ENCODE measurements at regions not wholly inside any gene's neighbourhood (a gene's known extent, or its start where the extent isn't known, plus 50 kb on each side); places are given as distances from the start of the nearest gene placed in this dataset.

DNA sequence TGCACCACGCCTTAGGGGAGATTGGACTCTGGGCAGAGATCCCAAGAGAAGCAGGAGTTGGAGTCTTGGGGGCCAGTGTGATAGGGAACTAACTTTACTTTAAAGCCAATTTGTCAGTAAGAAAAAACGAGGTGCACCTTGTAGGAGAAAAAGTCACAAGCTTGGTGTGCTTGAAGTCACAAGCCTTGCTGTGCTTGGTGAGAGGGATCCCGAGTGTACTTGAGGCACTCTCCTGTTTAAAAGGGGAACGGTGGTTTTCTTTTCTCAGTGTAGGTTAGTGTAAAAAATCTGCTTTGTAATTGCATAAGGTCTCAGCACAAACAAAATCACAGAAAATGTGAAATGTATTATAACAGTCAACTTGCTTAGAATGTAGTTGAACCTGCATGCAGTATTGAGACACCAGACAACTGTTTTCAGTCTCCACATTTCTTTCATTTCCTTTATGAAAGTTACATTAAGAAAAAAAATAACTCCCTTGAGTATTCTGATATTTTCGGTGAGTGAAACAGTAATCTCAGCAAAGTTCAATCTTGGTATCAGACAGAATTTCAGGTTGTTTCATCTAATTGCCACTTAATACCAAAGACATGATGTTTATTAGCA lies 111.1 kb upstream of the DUSP22 start:
- Histone ChIP-seq H3K4me2 (ENCODE audit: low read length) (peak overlapping the region; percentile 93), H3K36me3 (ENCODE audit: insufficient read depth, low read length) (no peaks in the 10 kb centered on the region), H3K9me3 (ENCODE audit: low read length) (no peaks in the 10 kb centered on the region; the same call in 1 of the 2 replicates), H3K9me2 (ENCODE audit: insufficient read depth, low read length) (no peaks in the 10 kb centered on the region), H3K4me3 (ENCODE audit: low read depth, low read length, poor library complexity, severe bottlenecking) (peak overlapping the region; percentile 51), H2AFZ (ENCODE audit: low read length) (peak overlapping the region; percentile 79), H3K4me1 (ENCODE audit: insufficient read depth, low read length, poor library complexity, severe bottlenecking) (peaks cover 60% of the 10 kb centered on the region), H3K79me2 (ENCODE audit: insufficient read depth, low read depth, low read length) (no peaks in the 10 kb centered on the region), H3K27ac (ENCODE audit: low read depth, low read length, poor library complexity, severe bottlenecking) (peak overlapping the region; percentile 88), H4K20me1 (ENCODE audit: insufficient read depth, low read length) (no peaks in the 10 kb centered on the region)
- intact Hi-C loops (cut with micrococcal nuclease; ENCODE audit: unreplicated experiment): loop anchor here (2.0 kb wide), 1 partner anchor 530 kb away; no protein-coding TSS in a partner anchor
- ChIA-PET CTCF (ENCODE audit: unreplicated experiment) (interaction anchor here (1.0 to 1.3 kb wide), 3 partner anchors 8 to 19 kb away, joined by 3 read pairs; no protein-coding TSS in a partner anchor), POLR2A (interaction anchor here (0.8 to 1.7 kb wide), 6 partner anchors 15 to 303 kb away, joined by 3 to 8 read pairs (median 4); no protein-coding TSS in a partner anchor)
- TF ChIP-seq EZH2phosphoT487 (IDR thresholded peaks at IDR 0.05; ENCODE audit: borderline replicate concordance, low read depth, low read length): no peak
- TF ChIP-seq, protein P1, sequence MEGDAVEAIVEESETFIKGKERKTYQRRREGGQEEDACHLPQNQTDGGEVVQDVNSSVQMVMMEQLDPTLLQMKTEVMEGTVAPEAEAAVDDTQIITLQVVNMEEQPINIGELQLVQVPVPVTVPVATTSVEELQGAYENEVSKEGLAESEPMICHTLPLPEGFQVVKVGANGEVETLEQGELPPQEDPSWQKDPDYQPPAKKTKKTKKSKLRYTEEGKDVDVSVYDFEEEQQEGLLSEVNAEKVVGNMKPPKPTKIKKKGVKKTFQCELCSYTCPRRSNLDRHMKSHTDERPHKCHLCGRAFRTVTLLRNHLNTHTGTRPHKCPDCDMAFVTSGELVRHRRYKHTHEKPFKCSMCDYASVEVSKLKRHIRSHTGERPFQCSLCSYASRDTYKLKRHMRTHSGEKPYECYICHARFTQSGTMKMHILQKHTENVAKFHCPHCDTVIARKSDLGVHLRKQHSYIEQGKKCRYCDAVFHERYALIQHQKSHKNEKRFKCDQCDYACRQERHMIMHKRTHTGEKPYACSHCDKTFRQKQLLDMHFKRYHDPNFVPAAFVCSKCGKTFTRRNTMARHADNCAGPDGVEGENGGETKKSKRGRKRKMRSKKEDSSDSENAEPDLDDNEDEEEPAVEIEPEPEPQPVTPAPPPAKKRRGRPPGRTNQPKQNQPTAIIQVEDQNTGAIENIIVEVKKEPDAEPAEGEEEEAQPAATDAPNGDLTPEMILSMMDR (conservative IDR thresholded peaks at IDR 0.05; ENCODE audit: low read length): no peak
- no TSS peak for BruUV-seq (replicated peaks)
- DNase-seq (ENCODE audit: low spot score): peak; percentile 70

GRCh38 chr6:183668-184067 lies 108.6 kb upstream of the DUSP22 start:
- H3K9me2 ChIP-seq (ENCODE audit: insufficient read depth, low read length): no peaks in the 10 kb centered on the region
- intact Hi-C loops (cut with micrococcal nuclease; ENCODE audit: unreplicated experiment): no loop called here
- ChIA-PET POLR2A (interaction anchor here (0.5 to 2.4 kb wide), 19 partner anchors 9 to 235 kb away, joined by 3 to 9 read pairs (median 3); no protein-coding TSS in a partner anchor), CTCF (ENCODE audit: unreplicated experiment) (no interaction called here)
- BruUV-seq (replicated peaks): no TSS peak
- peaks cover 81% of the 10 kb centered on the region for H3K4me1 ChIP-seq (ENCODE audit: insufficient read depth, low read length, poor library complexity, severe bottlenecking)
- H3K4me2 ChIP-seq (ENCODE audit: low read length): peak overlapping the region; percentile 93
- no peaks in the 10 kb centered on the region for H3K79me2 ChIP-seq (ENCODE audit: insufficient read depth, low read depth, low read length)
- peak overlapping the region; percentile 67; the same call in 1 of the 2 replicates for H2AFZ ChIP-seq (ENCODE audit: low read length)
- no peaks in the 10 kb centered on the region for H4K20me1 ChIP-seq (ENCODE audit: insufficient read depth, low read length)
- DNase-seq (ENCODE audit: low spot score): peak; percentile 31
- H3K27ac ChIP-seq (ENCODE audit: low read depth, low read length, poor library complexity, severe bottlenecking): peak overlapping the region; percentile 68
- H3K9me3 ChIP-seq (ENCODE audit: low read length): no peaks in the 10 kb centered on the region; the same call in 1 of the 2 replicates
- peak overlapping the region; percentile 39 for H3K4me3 ChIP-seq (ENCODE audit: low read depth, low read length, poor library complexity, severe bottlenecking)
- no peaks in the 10 kb centered on the region for H3K36me3 ChIP-seq (ENCODE audit: insufficient read depth, low read length)
- TF ChIP-seq EZH2phosphoT487 (IDR thresholded peaks at IDR 0.05; ENCODE audit: borderline replicate concordance, low read depth, low read length): no peak
- TF ChIP-seq, protein P1 (conservative IDR thresholded peaks at IDR 0.05; ENCODE audit: low read length): no peak

DNA sequence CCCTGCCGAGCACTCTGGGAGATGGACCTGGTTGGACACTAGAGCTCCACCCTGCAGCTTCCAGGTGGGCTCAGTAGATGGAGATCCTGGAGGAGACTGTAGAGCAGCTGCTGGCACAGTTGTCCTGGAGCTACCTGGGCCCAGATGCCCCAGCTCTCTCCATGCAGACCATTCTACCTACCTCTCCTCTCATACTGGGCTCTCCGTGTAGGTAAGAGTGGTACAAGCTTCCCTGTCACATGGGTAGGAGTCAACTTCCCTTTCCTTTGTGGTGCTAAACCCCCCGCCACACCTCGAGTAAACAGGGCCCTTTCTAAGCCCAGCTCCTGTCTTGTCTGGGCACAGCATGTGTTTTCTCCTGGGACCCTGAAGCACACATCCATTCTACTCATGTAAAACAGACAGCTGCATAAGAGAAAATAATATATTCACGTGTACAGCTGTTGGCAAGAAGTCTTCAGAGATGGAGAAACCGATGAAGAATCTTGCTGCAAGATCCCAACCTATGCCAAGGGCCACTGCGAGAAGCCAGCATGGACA lies 108.1 kb upstream of the DUSP22 start:
- intact Hi-C loops (cut with micrococcal nuclease; ENCODE audit: unreplicated experiment): no loop called here

More for the DNA sequence above, 108.1 kb upstream of the DUSP22 start:
- Histone ChIP-seq H3K27ac (ENCODE audit: low read depth, low read length, poor library complexity, severe bottlenecking) (peak overlapping the region; percentile 68), H3K4me1 (ENCODE audit: insufficient read depth, low read length, poor library complexity, severe bottlenecking) (peaks cover 87% of the 10 kb centered on the region), H3K9me3 (ENCODE audit: low read length) (no peaks in the 10 kb centered on the region; the same call in 1 of the 2 replicates), H4K20me1 (ENCODE audit: insufficient read depth, low read length) (no peaks in the 10 kb centered on the region), H3K4me2 (ENCODE audit: low read length) (peak overlapping the region; percentile 93), H2AFZ (ENCODE audit: low read length) (peak overlapping the region; percentile 67), H3K4me3 (ENCODE audit: low read depth, low read length, poor library complexity, severe bottlenecking) (peak overlapping the region; percentile 39), H3K36me3 (ENCODE audit: insufficient read depth, low read length) (no peaks in the 10 kb centered on the region), H3K9me2 (ENCODE audit: insufficient read depth, low read length) (no peaks in the 10 kb centered on the region), H3K79me2 (ENCODE audit: insufficient read depth, low read depth, low read length) (no peaks in the 10 kb centered on the region)
- BruUV-seq (replicated peaks): no TSS peak
- peak; percentile 86 for DNase-seq (ENCODE audit: low spot score)
- POLR2A ChIA-PET: interaction anchor here (0.5 to 2.4 kb wide), 25 partner anchors 8 to 251 kb away, joined by 3 to 9 read pairs (median 3); no protein-coding TSS in a partner anchor
- CTCF ChIA-PET (ENCODE audit: unreplicated experiment): no interaction called here
- TF ChIP-seq, protein P1 (conservative IDR thresholded peaks at IDR 0.05; ENCODE audit: low read length): no peak
- no peak for TF ChIP-seq EZH2phosphoT487 (IDR thresholded peaks at IDR 0.05; ENCODE audit: borderline replicate concordance, low read depth, low read length)
